Endodermal cell (in vitro differentiated cells): ENCODE measurements at regions not wholly inside any gene's neighbourhood (a gene's known extent, or its start where the extent isn't known, plus 50 kb on each side); places are given as distances from the start of the nearest gene placed in this dataset.
A peak's percentile ranks its signal among the peaks of the same experiment; 100 is the strongest.

Experiments
- DNase-seq: peaks from one replicate; pipeline ENCODE4 v3.0.0-alpha.2; 2017
- H3K27ac ChIP-seq: 2 replicates; pipeline ENCODE4 v1.5.1; 2013; ENCODE audit warnings: mild to moderate bottlenecking, low read depth, low read length, moderate library complexity
- H3K27me3 ChIP-seq: 2 replicates; pipeline ENCODE4 v1.6.1; 2013; ENCODE audit warnings: mild to moderate bottlenecking, low read length, moderate library complexity; ENCODE audit not compliant: insufficient read depth, control insufficient read depth, poor library complexity, severe bottlenecking
- H3K36me3 ChIP-seq: 2 replicates; pipeline ENCODE4 v1.7.0; 2013; ENCODE audit warnings: mild to moderate bottlenecking, low read length, moderate library complexity; ENCODE audit not compliant: control insufficient read depth, insufficient read depth
- H3K4me1 ChIP-seq: one replicate; pipeline ENCODE4 v1.7.0; 2013; ENCODE audit warnings: low read length; ENCODE audit not compliant: control insufficient read depth, insufficient read depth
- H3K4me3 ChIP-seq: 2 replicates; pipeline ENCODE4 v1.5.1; 2013; ENCODE audit warnings: mild to moderate bottlenecking, low read length, moderate library complexity
- H3K9ac ChIP-seq: 2 replicates; pipeline ENCODE4 v1.6.1; 2013; ENCODE audit warnings: mild to moderate bottlenecking, low read length, moderate library complexity; ENCODE audit not compliant: poor library complexity, severe bottlenecking; ENCODE audit errors: extremely low read depth
- H3K9me3 ChIP-seq: 2 replicates; pipeline ENCODE4 v1.6.1; 2013; ENCODE audit warnings: mild to moderate bottlenecking, low read length, moderate library complexity; ENCODE audit not compliant: control insufficient read depth
- H3K27ac Mint-ChIP-seq: 2 replicates; pipeline ENCODE4 v1.8.0; 2020; ENCODE audit warnings: mixed read lengths
- H3K27me3 Mint-ChIP-seq: 2 replicates; pipeline ENCODE4 v1.8.0; 2021; ENCODE audit warnings: mild to moderate bottlenecking, mixed read lengths; ENCODE audit not compliant: insufficient read depth
- H3K36me3 Mint-ChIP-seq: 2 replicates; pipeline ENCODE4 v1.8.0; 2020; ENCODE audit warnings: low read depth, mixed read lengths
- H3K4me1 Mint-ChIP-seq: 2 replicates; pipeline ENCODE4 v1.8.0; 2020; ENCODE audit warnings: mixed read lengths
- H3K4me3 Mint-ChIP-seq: 2 replicates; pipeline ENCODE4 v1.8.0; 2020; ENCODE audit warnings: mild to moderate bottlenecking, moderate library complexity, mixed read lengths
- H3K9me3 Mint-ChIP-seq: 2 replicates; pipeline ENCODE4 v1.8.0; 2020; ENCODE audit warnings: mild to moderate bottlenecking, mixed read lengths
- WGBS, 2 experiments: methylation state at CpG; one replicate each; pipeline versions ENCODE4 v1.1.5 to v1.1.7; 2013; ENCODE audit warnings: missing lambda C conversion rate in 2 of 2, mixed read lengths in 1 of 2; ENCODE audit not compliant: insufficient coverage in 1 of 2, insufficient read length in 1 of 2; 5-methylcytosine and 5-hydroxymethylcytosine counted together
- TF ChIP-seq, protein P1 (sequence below): fragments of 200-600 bp; sonication (generic); conservative IDR thresholded peaks from 2 replicates; pipeline ENCODE4 v1.5.0; 2021; ENCODE audit warnings: antibody characterized with exemption, mild to moderate bottlenecking

DNA sequence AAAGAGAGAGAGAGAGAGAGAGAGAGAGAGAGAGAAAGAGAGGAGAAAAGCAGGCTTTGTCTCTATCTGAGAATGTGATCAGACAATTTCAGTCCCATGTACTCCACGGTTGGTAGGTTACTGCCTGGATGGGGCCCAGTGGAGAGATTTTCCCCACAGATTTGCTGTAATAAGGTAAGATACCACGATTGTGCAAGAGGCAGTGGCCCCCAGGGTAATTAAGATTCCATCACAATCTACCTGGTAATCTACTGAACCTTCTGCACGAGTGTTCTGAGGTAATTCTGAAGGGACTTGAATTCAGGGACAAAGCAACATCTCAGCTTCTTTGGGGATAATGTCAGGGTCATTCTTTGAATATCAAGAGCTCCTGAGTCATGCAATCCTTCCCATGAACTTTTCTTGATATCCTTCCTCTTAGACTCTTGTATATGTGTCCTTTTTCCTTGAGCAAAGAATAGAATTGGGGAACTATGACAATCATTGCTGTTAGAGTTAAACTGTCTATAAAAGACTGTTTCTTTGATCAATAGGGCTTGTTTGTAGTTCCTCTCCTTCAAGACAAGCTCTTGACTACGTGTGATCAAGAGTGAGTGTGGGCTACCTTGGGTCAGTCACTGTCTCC, 306.6 kb downstream of the MAF start:
- Mint-ChIP-seq H3K9me3 (peaks cover 6% of the 10 kb centered on the region), H3K27ac (no peak overlapping the region), H3K36me3 (no peaks in the 10 kb centered on the region), H3K4me1 (peaks cover 56% of the 10 kb centered on the region), H3K27me3 (no peaks in the 10 kb centered on the region), H3K4me3 (no peak overlapping the region)
- TF ChIP-seq, protein P1, sequence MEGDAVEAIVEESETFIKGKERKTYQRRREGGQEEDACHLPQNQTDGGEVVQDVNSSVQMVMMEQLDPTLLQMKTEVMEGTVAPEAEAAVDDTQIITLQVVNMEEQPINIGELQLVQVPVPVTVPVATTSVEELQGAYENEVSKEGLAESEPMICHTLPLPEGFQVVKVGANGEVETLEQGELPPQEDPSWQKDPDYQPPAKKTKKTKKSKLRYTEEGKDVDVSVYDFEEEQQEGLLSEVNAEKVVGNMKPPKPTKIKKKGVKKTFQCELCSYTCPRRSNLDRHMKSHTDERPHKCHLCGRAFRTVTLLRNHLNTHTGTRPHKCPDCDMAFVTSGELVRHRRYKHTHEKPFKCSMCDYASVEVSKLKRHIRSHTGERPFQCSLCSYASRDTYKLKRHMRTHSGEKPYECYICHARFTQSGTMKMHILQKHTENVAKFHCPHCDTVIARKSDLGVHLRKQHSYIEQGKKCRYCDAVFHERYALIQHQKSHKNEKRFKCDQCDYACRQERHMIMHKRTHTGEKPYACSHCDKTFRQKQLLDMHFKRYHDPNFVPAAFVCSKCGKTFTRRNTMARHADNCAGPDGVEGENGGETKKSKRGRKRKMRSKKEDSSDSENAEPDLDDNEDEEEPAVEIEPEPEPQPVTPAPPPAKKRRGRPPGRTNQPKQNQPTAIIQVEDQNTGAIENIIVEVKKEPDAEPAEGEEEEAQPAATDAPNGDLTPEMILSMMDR, result no peak
- no peak for DNase-seq
- Histone ChIP-seq H3K4me1 (peaks cover 26% of the 10 kb centered on the region), H3K9me3 (no peaks in the 10 kb centered on the region), H3K27me3 (no peaks in the 10 kb centered on the region), H3K27ac (no peak overlapping the region), H3K36me3 (no peaks in the 10 kb centered on the region), H3K9ac (no peak overlapping the region), H3K4me3 (peak overlapping the region; percentile 34)
- 80 to 91% methylated on average over 4 of the region's 4 CpGs for WGBS, 2 experiments

DNA sequence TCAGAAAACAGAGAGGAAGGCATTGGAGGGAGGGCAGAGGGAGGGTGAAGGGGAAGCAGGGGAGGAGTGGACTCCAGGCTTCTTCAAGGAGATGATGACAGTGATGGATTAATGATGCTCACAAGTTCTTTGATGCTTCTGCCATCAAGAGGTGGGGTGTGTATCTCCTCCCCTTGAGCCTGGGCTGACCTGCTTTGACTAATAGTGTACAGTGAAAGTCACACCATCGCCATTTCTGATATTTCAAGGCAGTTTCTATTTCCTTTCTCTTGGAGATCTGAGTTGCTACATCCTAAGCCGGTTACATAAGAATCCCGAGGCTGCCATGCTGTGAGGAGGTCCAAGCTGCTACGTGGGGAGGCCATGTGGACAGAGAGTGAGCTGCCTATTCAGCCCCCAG, 312.5 kb downstream of the MAF start:
- TF ChIP-seq, protein P1, result no peak
- no peak overlapping the region for H3K4me3 Mint-ChIP-seq
- no peak for DNase-seq
- H3K36me3 Mint-ChIP-seq, result no peaks in the 10 kb centered on the region
- Histone ChIP-seq H3K9ac (no peak overlapping the region), H3K4me3 (no peak overlapping the region), H3K27ac (no peak overlapping the region), H3K36me3 (no peaks in the 10 kb centered on the region), H3K27me3 (no peaks in the 10 kb centered on the region), H3K4me1 (no peaks in the 10 kb centered on the region), H3K9me3 (no peaks in the 10 kb centered on the region)
- H3K27ac Mint-ChIP-seq, result no peak overlapping the region
- peaks cover 32% of the 10 kb centered on the region for H3K4me1 Mint-ChIP-seq
- no peaks in the 10 kb centered on the region for H3K27me3 Mint-ChIP-seq
- WGBS, 2 experiments, result 89 to 90% methylated on average over 1 to 4 of the region's 4 CpGs
- no peaks in the 10 kb centered on the region for H3K9me3 Mint-ChIP-seq

DNA sequence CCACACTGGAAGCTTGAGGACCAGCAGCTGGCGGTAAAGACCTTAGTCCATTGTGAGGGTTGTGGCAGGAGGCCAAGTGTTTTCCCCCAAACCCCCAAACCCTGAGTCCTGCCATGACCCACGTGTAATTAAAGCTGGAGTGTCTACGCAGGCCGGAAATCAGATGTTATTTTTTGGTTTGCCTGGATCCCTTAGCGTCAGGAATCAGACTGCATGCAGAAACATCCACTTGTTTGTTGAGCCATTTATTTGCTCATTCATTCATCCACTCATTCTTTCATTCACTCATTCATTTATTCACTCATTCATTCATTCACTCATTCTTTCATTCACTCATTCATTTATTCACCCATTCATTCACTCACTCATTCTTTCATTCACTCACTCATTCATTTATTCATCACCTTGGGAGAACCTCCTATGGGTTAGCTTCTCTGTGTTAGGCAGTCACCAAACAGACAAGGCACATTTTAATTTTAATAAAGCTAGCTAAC, 313.1 kb downstream of the MAF start:
- Histone ChIP-seq H3K4me1 (no peaks in the 10 kb centered on the region), H3K27ac (peak overlapping the region; percentile 42), H3K36me3 (no peaks in the 10 kb centered on the region), H3K27me3 (no peaks in the 10 kb centered on the region), H3K4me3 (no peak overlapping the region), H3K9ac (no peak overlapping the region), H3K9me3 (no peaks in the 10 kb centered on the region)
- WGBS, 2 experiments, result 73 to 76% methylated on average over 4 to 5 of the region's 5 CpGs
- no peaks in the 10 kb centered on the region for H3K36me3 Mint-ChIP-seq
- H3K27me3 Mint-ChIP-seq, result no peaks in the 10 kb centered on the region
- no peak overlapping the region for H3K4me3 Mint-ChIP-seq
- H3K4me1 Mint-ChIP-seq, result peaks cover 32% of the 10 kb centered on the region
- DNase-seq, result no peak
- H3K27ac Mint-ChIP-seq, result no peak overlapping the region
- no peaks in the 10 kb centered on the region for H3K9me3 Mint-ChIP-seq
- TF ChIP-seq, protein P1, result no peak
